ENCODE measurements at regions not wholly inside any gene's neighbourhood (a gene's known extent, or its start where the extent isn't known, plus 50 kb on each side); places are given as distances from the start of the nearest gene placed in this dataset.

DNA sequence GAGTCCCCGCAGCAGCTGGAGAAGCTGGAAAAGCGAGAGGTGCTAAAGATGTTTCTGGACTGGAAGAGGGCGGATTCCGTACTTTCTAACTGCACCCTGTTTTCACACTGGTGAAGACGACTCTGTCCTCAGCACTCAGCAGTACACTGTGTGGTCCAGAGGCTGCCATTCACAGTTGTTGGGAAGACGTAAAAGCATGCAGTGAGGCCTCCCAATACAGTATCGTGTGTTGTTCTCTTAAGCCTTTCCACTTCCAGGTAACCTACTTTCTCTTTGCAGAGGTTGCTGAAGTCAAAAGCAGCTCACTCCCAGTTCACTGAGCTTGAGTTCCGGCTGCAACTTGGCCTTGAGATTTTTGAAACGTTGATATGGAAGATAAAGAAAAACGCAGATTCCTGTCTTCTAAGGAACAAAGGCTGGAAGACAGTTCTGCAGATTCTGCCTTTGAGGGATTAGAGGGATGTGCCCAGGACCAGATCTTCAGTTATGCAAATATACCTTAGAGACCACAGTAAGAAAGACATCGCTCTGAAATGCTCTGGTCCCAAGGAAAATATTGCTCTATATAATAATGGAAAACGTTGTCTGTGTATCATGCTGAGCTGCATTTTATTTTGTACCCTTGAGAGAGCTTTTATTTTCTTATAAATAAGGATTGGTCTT lies 540.9 kb downstream of the TRIML1 start:
- in situ Hi-C loops (cut with MboI; ENCODE audit: low pct_unique_long_range_greater_than_20kb, low sequenced_read_pairs, unreplicated experiment) = no loop called here
- TF ChIP-seq, protein P1, sequence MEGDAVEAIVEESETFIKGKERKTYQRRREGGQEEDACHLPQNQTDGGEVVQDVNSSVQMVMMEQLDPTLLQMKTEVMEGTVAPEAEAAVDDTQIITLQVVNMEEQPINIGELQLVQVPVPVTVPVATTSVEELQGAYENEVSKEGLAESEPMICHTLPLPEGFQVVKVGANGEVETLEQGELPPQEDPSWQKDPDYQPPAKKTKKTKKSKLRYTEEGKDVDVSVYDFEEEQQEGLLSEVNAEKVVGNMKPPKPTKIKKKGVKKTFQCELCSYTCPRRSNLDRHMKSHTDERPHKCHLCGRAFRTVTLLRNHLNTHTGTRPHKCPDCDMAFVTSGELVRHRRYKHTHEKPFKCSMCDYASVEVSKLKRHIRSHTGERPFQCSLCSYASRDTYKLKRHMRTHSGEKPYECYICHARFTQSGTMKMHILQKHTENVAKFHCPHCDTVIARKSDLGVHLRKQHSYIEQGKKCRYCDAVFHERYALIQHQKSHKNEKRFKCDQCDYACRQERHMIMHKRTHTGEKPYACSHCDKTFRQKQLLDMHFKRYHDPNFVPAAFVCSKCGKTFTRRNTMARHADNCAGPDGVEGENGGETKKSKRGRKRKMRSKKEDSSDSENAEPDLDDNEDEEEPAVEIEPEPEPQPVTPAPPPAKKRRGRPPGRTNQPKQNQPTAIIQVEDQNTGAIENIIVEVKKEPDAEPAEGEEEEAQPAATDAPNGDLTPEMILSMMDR (IDR thresholded peaks at IDR 0.05; ENCODE audit: extremely low read depth, insufficient read depth, missing control alignments) = no peak
- no peak for DNase-seq (ENCODE audit: low spot score)

DNA sequence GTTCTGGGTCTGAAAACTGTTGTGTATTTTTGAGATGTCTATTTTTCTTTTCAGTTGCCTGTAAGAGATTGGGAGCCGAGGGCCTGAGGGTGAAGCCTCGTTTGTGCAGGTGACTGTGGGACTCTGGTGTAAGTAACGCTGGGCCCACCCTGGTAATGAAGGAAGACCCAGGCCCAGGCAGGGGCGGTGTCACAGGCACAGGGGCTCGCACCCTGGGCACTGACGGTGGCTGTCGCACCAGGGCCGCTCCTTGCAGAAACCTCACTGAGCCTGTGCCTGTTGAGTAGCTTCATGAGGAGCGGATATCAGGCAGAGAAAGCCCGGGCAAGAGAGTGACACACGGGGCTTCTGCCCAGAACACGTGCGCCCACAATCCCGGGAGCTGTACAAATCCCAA lies 541.4 kb downstream of the TRIML1 start:
- in situ Hi-C loops (cut with MboI; ENCODE audit: low pct_unique_long_range_greater_than_20kb, low sequenced_read_pairs, unreplicated experiment) = no loop called here
- TF ChIP-seq, protein P1 (IDR thresholded peaks at IDR 0.05; ENCODE audit: extremely low read depth, insufficient read depth, missing control alignments) = no peak
- no peak for DNase-seq (ENCODE audit: low spot score)

DNA sequence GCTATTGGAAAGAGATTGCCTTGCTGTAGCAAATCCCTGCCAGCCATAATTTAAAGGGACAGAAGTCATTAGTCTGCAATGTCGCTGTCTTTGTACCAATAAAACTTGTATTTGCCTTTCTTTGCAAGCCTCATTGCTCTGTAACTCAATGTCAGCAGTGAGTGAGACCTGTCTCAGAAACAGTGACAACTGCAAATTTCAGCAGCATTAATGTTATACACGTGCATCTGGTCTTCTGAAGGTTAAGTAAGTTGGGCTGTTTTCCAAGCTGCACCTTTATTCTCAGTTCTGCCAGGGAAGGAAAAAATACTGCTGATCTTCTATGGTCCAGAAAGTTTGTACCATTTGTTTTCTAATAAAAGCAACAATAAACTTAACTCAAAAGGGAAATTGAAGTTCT lies 543.1 kb downstream of the TRIML1 start:
- DNase-seq (ENCODE audit: low spot score) = no peak
- TF ChIP-seq, protein P1 (IDR thresholded peaks at IDR 0.05; ENCODE audit: extremely low read depth, insufficient read depth, missing control alignments) = no peak
- in situ Hi-C loops (cut with MboI; ENCODE audit: low pct_unique_long_range_greater_than_20kb, low sequenced_read_pairs, unreplicated experiment) = no loop called here

DNA sequence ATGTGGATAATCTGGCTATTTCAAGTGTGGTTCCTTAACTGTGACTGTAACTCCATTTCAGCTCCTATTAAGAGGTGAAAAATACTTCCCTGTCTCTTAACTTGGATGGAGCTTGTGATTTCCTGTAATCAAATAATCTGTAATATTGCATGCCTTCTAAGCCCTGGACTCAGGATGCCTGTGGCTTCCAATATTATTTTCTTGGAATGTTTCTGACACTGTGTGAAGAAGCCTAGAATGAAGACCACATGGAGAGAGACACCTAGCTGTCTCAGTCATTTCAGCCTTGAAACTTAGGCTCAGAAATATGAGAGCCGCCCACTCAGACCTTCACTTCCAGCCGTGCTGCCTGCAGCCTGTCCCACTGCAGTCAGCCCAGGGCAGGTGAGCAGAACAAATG lies 544.3 kb downstream of the TRIML1 start:
- TF ChIP-seq, protein P1 (IDR thresholded peaks at IDR 0.05; ENCODE audit: extremely low read depth, insufficient read depth, missing control alignments) = no peak
- in situ Hi-C loops (cut with MboI; ENCODE audit: low pct_unique_long_range_greater_than_20kb, low sequenced_read_pairs, unreplicated experiment) = no loop called here
- DNase-seq (ENCODE audit: low spot score) = no peak

DNA sequence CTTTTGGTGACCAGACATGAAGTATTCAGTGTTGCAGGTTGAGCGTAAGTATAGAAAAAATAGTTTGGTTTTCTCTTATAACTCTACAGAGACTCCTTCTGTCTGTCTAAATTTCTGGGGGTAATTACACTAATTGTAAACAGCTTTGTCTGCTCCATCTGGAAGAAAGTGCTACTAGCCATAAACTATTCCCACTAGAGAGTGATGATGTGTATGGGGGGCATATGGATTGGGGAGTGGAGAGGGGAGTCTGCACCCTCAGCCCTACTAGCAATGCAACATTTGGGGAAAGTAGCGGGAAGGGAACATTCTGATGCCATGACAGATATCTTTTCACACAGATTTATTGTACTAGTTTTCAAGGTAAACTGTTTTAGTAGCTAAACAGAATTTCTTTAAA lies 549.7 kb downstream of the TRIML1 start:
- no peak for DNase-seq (ENCODE audit: low spot score)
- TF ChIP-seq, protein P1 (IDR thresholded peaks at IDR 0.05; ENCODE audit: extremely low read depth, insufficient read depth, missing control alignments) = no peak
- in situ Hi-C loops (cut with MboI; ENCODE audit: low pct_unique_long_range_greater_than_20kb, low sequenced_read_pairs, unreplicated experiment) = no loop called here

DNA sequence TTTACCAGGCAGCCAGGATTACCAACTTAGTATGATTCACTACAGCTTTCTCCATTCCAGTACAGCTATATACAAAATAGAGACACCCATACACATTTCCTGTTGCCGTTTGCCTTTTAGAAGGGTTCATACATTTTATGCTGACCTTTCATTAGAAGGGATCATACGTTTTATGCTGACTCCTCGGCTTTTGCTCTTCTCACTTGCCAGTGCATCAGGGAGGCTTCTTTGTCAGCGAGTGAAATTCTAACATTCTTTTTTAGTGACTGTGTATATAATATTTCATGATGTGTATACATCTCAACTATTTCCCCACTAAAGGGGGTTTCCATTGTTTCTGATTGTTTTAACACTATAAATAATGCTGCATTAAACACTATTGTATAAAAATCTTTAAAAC lies 552.6 kb downstream of the TRIML1 start:
- DNase-seq (ENCODE audit: low spot score) = no peak
- in situ Hi-C loops (cut with MboI; ENCODE audit: low pct_unique_long_range_greater_than_20kb, low sequenced_read_pairs, unreplicated experiment) = no loop called here
- TF ChIP-seq, protein P1 (IDR thresholded peaks at IDR 0.05; ENCODE audit: extremely low read depth, insufficient read depth, missing control alignments) = no peak
